Mesenchymal stem cell (in vitro differentiated cells and primary cell): ENCODE measurements at regions not wholly inside any gene's neighbourhood (a gene's known extent, or its start where the extent isn't known, plus 50 kb on each side); places are given as distances from the start of the nearest gene placed in this dataset.
"Not testable (repeated sequence)": the region's sequence is repeated elsewhere in the genome, so short reads cannot be mapped to it uniquely, and the experiment has no call there.

ENCODE experiments used
- DNase-seq: peaks from one replicate; pipeline ENCODE4 v3.0.0-alpha.2; 2013
- H2AFZ ChIP-seq: one replicate; pipeline ENCODE4 v1.6.1; 2013; ENCODE audit warnings: low read depth, mild to moderate bottlenecking, control low read depth, inconsistent platforms, low read length, moderate library complexity
- H2AK5ac ChIP-seq: 2 replicates; pipeline ENCODE4 v1.6.1; 2013; ENCODE audit warnings: low read length, moderate library complexity, mild to moderate bottlenecking, inconsistent platforms; ENCODE audit not compliant: severe bottlenecking
- H2BK120ac ChIP-seq: one replicate; pipeline ENCODE4 v1.6.1; 2013; ENCODE audit warnings: low read depth, mild to moderate bottlenecking, inconsistent platforms, low read length, moderate library complexity
- H2BK12ac ChIP-seq, 2 experiments: one replicate each; pipeline ENCODE4 v1.6.1; 2013; ENCODE audit warnings: inconsistent platforms in 2 of 2, low read length in 2 of 2, mild to moderate bottlenecking in 2 of 2, moderate library complexity in 2 of 2, control low read depth in 1 of 2
- H2BK15ac ChIP-seq: one replicate; pipeline ENCODE4 v1.6.1; 2013; ENCODE audit warnings: mild to moderate bottlenecking, low read depth, inconsistent platforms; ENCODE audit not compliant: poor library complexity, severe bottlenecking
- H2BK5ac ChIP-seq: 2 replicates; pipeline ENCODE4 v1.6.1; 2013; ENCODE audit warnings: low read depth, mild to moderate bottlenecking, low read length, control low read depth, inconsistent platforms; ENCODE audit not compliant: poor library complexity, severe bottlenecking
- H3K14ac ChIP-seq, 2 experiments: one replicate each; pipeline ENCODE4 v1.6.1; 2013; ENCODE audit warnings: inconsistent platforms in 2 of 2, low read length in 2 of 2, control low read depth in 1 of 2, mild to moderate bottlenecking in 1 of 2, moderate library complexity in 1 of 2
- H3K18ac ChIP-seq, 2 experiments: one replicate each; pipeline ENCODE4 v1.6.1; 2013; ENCODE audit warnings: inconsistent platforms in 2 of 2, low read length in 2 of 2, control low read depth in 1 of 2, low read depth in 1 of 2, mild to moderate bottlenecking in 1 of 2
- H3K23ac ChIP-seq, 2 experiments: one replicate each; pipeline ENCODE4 v1.6.1; 2013; ENCODE audit warnings: inconsistent platforms in 2 of 2, low read length in 2 of 2, mild to moderate bottlenecking in 2 of 2, moderate library complexity in 2 of 2, control low read depth in 1 of 2
- H3K27ac ChIP-seq: 2 replicates; pipeline ENCODE4 v1.5.1; 2013; ENCODE audit warnings: mild to moderate bottlenecking, moderate library complexity, low read length, control low read depth, inconsistent platforms; ENCODE audit not compliant: poor library complexity, severe bottlenecking
- H3K27me3 ChIP-seq, 2 experiments: 2 replicates each; pipeline versions ENCODE4 v1.6.1 to v1.7.0; 2013; ENCODE audit warnings: low read length in 2 of 2, mild to moderate bottlenecking in 2 of 2, moderate library complexity in 2 of 2, control low read depth in 1 of 2, inconsistent platforms in 1 of 2; ENCODE audit not compliant: control insufficient read depth in 1 of 2, insufficient read depth in 1 of 2
- H3K36me3 ChIP-seq, 2 experiments: 2 replicates each; pipeline versions ENCODE4 v1.6.1 to v1.7.0; 2013; ENCODE audit warnings: low read length in 2 of 2, control low read depth in 1 of 2, inconsistent platforms in 1 of 2, low read depth in 1 of 2, mild to moderate bottlenecking in 1 of 2; ENCODE audit not compliant: insufficient read depth in 2 of 2, control insufficient read depth in 1 of 2
- H3K4ac ChIP-seq, 2 experiments: one replicate each; pipeline ENCODE4 v1.6.1; 2013; ENCODE audit warnings: inconsistent platforms in 2 of 2, low read length in 2 of 2, mild to moderate bottlenecking in 2 of 2, moderate library complexity in 2 of 2, control low read depth in 1 of 2, low read depth in 1 of 2
- H3K4me1 ChIP-seq: 2 replicates; pipeline ENCODE4 v1.6.1; 2013; ENCODE audit warnings: low read depth, low read length, control low read depth; ENCODE audit not compliant: control insufficient read depth, insufficient read depth
- H3K4me2 ChIP-seq: 2 replicates; pipeline ENCODE4 v1.6.1; 2013; ENCODE audit warnings: low read length, mild to moderate bottlenecking, inconsistent platforms; ENCODE audit not compliant: poor library complexity, severe bottlenecking
- H3K4me3 ChIP-seq, 2 experiments: 2 replicates each; pipeline versions ENCODE4 v1.5.1 to v1.7.0; 2013; ENCODE audit warnings: low read length in 2 of 2, mild to moderate bottlenecking in 2 of 2, control low read depth in 1 of 2, low read depth in 1 of 2; ENCODE audit not compliant: insufficient read depth in 1 of 2
- H3K79me1 ChIP-seq: replicated peaks from 2 replicates; pipeline ENCODE4 v1.6.1; 2013; ENCODE audit warnings: mild to moderate bottlenecking, control low read depth, low read length, inconsistent platforms; ENCODE audit not compliant: poor library complexity, severe bottlenecking
- H3K9ac ChIP-seq: 2 replicates; pipeline ENCODE4 v1.7.0; 2013; ENCODE audit warnings: mild to moderate bottlenecking, low read length, moderate library complexity
- H3K9me3 ChIP-seq: 2 replicates; pipeline ENCODE4 v1.7.0; 2013; ENCODE audit warnings: mild to moderate bottlenecking, low read length; ENCODE audit not compliant: control insufficient read depth
- H4K8ac ChIP-seq: one replicate; pipeline ENCODE4 v1.6.1; 2013; ENCODE audit warnings: inconsistent platforms, mild to moderate bottlenecking, low read length, moderate library complexity
- H4K91ac ChIP-seq: one replicate; pipeline ENCODE4 v1.6.1; 2013; ENCODE audit warnings: mild to moderate bottlenecking, low read length, inconsistent platforms
- WGBS: methylation state at CpG from one replicate; pipeline ENCODE4 v1.1.7; 2013; ENCODE audit warnings: mixed read lengths; 5-methylcytosine and 5-hydroxymethylcytosine counted together

- no CpG with 5 or more reads among the region's 1 CpG for whole genome bisulfite sequencing
- Histone ChIP-seq H3K36me3 (no peaks in the 10 kb centered on the region), H3K4me3 (no peak overlapping the region), H2AFZ (no peak overlapping the region), H4K8ac (no peak overlapping the region), H2BK12ac (no peak overlapping the region), H3K4me2 (no peak overlapping the region), H2BK5ac (no peak overlapping the region), H3K9ac (no peak overlapping the region), H2BK120ac (no peak overlapping the region), H3K18ac (no peak overlapping the region), H4K91ac (no peak overlapping the region), H3K27me3 (no peaks in the 10 kb centered on the region), H3K14ac (no peak overlapping the region), H3K79me1 (no peaks in the 10 kb centered on the region), H3K23ac (no peak overlapping the region), H2AK5ac (no peak overlapping the region), H3K27ac (no peak overlapping the region), H3K4ac (no peak overlapping the region), H3K4me1 (no peaks in the 10 kb centered on the region), H2BK15ac (no peak overlapping the region), H3K9me3 (no peaks in the 10 kb centered on the region)
- no peak for DNase-seq
Measured at GRCh38 chr7:112981966-112982365, 104.7 kb downstream of the GPR85 start.

DNA sequence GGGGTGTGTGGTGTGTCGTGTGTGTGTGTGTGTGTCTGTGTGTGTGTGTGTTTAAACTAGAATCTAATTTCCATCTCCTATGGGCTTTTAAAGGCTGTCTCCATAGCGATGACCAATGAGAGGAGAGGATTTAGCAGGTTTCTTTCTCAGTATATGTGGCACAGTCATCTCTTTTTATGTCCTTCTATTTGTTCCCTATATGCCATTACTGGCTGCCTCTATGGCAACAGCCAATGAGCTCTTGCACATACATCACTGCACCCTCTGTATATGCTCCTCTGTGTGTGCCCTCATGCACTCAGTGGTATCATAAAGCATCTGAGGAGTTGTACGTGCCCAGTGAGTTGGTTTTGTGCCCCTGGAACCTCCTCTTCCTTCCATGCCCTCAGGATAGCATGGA, 107.6 kb downstream of the GPR85 start:
- not testable (repeated sequence) for H3K27ac ChIP-seq, H3K18ac ChIP-seq, H2BK12ac ChIP-seq, H3K9me3 ChIP-seq, H3K9ac ChIP-seq, H4K91ac ChIP-seq, H2AK5ac ChIP-seq, H3K4me1 ChIP-seq, H3K4me3 ChIP-seq, H3K36me3 ChIP-seq, H2AFZ ChIP-seq, H3K79me1 ChIP-seq, H3K27me3 ChIP-seq, H3K23ac ChIP-seq, H3K14ac ChIP-seq, H2BK5ac ChIP-seq, H2BK120ac ChIP-seq, H3K4ac ChIP-seq, H4K8ac ChIP-seq, H2BK15ac ChIP-seq, H3K4me2 ChIP-seq, DNase-seq
- 63% methylated on average over 1 of the region's 3 CpGs for WGBS

DNA sequence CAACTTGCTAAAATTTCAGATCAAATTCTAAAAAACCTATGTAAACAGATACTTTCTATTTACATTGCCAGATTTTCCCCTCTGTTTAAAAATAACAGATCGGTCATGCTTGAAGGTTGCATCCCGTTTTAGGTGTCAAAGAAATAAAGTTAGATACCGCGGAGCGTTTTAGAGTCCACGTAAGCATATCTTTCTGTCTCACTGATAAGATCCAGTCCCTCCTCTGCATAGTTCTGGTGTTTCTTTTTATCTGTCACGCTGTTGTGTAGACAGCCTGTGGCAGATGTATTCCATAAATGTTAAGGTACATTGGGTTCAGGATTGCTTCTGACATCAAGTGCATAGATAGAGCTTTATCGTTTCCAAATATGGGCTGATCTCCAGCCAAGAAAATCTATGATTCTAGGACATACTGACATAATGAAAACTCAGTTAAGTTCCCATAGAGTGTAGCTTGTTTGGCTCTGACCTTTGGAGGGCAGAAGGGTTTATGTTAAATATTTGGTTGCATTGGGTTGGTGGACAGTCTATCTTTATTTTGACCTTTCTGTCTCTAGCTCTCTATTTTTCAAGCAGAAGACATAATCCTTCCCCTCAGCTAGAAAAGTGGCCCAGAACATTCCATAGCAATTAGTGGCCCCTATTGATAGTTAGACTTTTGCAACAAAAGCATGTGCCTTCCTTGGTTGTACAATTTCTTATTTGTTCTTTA, 109.2 kb downstream of the GPR85 start:
- H2AFZ ChIP-seq, H3K27ac ChIP-seq, DNase-seq, H3K18ac ChIP-seq, H2BK15ac ChIP-seq, H3K36me3 ChIP-seq, H4K8ac ChIP-seq, H4K91ac ChIP-seq, H3K79me1 ChIP-seq, H3K9ac ChIP-seq, H3K4me1 ChIP-seq, H3K9me3 ChIP-seq, H3K14ac ChIP-seq, H2AK5ac ChIP-seq, H2BK5ac ChIP-seq, H2BK12ac ChIP-seq, H3K23ac ChIP-seq, H3K4me2 ChIP-seq, H3K4ac ChIP-seq, H3K27me3 ChIP-seq, H2BK120ac ChIP-seq, H3K4me3 ChIP-seq: not testable (repeated sequence)
- WGBS: no CpG with 5 or more reads among the region's 8 CpGs

DNA sequence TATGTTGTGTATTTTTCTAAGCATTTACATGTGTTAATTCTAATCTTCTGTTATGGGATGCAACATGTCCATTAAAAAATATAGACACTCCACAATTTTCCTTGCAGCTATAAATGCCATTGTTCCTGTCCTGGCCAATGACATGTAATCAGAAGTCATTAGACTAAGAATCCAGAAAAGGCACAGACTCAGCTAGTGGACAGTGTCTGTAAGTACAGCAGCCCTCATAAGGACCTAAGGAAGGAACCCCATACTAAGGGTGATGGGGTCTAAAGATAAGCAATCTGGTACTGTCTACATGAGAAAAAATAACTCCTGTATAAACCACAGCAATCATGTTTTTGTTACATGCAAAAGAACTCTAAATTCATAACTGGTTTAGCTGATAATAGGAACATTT, 115.9 kb downstream of the GPR85 start:
- no peak for DNase-seq
- Histone ChIP-seq H2AK5ac (no peak overlapping the region), H3K36me3 (no peaks in the 10 kb centered on the region), H3K27ac (no peak overlapping the region), H2BK5ac (no peak overlapping the region), H4K8ac (no peak overlapping the region), H3K4me2 (no peak overlapping the region), H3K14ac (no peak overlapping the region), H3K9ac (no peak overlapping the region), H3K4ac (no peak overlapping the region), H2BK12ac (no peak overlapping the region), H2BK15ac (no peak overlapping the region), H2AFZ (no peak overlapping the region), H3K4me1 (no peaks in the 10 kb centered on the region), H3K79me1 (no peaks in the 10 kb centered on the region), H3K27me3 (no peaks in the 10 kb centered on the region), H4K91ac (no peak overlapping the region), H3K18ac (no peak overlapping the region), H2BK120ac (no peak overlapping the region), H3K9me3 (peaks cover 3% of the 10 kb centered on the region), H3K4me3 (no peak overlapping the region), H3K23ac (no peak overlapping the region)
